HT-29 (cell line): ENCODE measurements at regions not wholly inside any gene's neighbourhood (a gene's known extent, or its start where the extent isn't known, plus 50 kb on each side); places are given as distances from the start of the nearest gene placed in this dataset.
"Not testable (repeated sequence)": the region's sequence is repeated elsewhere in the genome, so short reads cannot be mapped to it uniquely, and the experiment has no call there.

Experiments
- DNase-seq: peaks from one replicate; pipeline ENCODE4 v3.0.0-alpha.2; 2015; ENCODE audit warnings: low spot score

DNA sequence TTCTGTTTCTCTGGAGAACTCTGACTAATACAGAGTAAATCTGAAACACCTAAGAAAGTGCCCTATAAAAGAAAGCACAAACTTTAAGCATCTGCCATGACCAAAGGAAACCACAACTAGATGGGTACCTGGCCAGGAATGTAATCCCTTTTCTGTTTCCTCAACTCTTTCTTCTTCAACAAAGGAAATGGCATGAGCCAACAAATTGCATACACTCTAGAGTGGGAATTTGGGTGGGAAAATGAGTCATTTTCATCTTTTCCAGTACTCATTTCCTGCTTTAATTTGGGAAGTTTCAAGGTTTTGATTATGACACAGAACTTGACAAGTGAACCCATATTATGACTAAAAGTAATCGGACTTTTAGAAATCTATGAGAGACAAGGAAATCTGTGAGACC is 349.2 kb upstream of the RORB start:
- no peak for DNase-seq

GRCh38 chr9:74172874-74173273 is 324.3 kb upstream of the RORB start:
- no peak for DNase-seq

DNA sequence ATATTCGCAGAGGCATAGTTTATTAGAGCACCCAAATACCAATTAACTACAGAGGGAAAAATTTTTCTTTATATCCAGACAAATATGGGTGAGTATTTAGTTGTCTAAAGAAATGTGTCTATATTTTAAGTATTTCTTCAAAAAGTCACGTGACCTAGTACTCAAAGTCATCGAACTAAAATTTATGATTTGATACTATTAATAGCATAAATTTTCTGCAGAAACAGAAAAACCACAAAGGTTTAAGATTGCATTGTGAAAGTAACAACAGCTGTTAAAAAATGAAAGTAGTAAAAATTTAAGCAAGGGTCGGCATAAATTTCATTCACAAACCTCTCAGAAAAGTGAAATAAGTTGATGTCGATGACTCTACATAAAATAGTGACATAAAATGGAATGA is 323.9 kb upstream of the RORB start:
- no peak for DNase-seq

DNA sequence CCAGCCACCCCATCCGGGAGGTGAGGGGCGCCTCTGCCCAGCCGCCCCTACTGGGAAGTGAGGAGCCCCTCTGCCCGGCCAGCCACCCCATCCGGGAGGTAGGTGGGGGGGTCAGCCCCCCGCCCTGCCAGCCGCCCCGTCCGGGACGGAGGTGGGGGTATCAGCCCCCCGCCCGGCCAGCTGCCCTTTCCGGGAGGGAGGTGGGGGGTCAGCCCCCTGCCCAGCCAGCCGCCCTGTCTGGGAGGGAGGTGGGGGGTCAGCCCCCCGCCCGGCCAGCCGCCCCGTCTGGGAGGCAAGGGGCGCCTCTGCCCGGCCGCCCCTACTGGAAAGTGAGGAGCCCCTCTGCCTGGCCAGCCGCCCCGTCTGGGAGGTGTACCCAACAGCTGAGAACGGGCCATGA is 299.4 kb upstream of the RORB start:
- DNase-seq, result not testable (repeated sequence)

- DNase-seq, result peak; percentile 9
These were observed 292.1 kb upstream of the RORB start for GRCh38 chr9:74205056-74205455.

- no peak for DNase-seq
These were observed 278.6 kb upstream of the RORB start for GRCh38 chr9:74218385-74219063.

GRCh38 chr9:74220327-74220726 is 276.8 kb upstream of the RORB start:
- DNase-seq, result no peak

- no peak for DNase-seq
These were observed 260.3 kb upstream of the RORB start for GRCh38 chr9:74236857-74237256.

GRCh38 chr9:74245866-74246497 is 251.2 kb upstream of the RORB start:
- no peak for DNase-seq

GRCh38 chr9:74255489-74255984 is 241.6 kb upstream of the RORB start:
- DNase-seq, result no peak

DNA sequence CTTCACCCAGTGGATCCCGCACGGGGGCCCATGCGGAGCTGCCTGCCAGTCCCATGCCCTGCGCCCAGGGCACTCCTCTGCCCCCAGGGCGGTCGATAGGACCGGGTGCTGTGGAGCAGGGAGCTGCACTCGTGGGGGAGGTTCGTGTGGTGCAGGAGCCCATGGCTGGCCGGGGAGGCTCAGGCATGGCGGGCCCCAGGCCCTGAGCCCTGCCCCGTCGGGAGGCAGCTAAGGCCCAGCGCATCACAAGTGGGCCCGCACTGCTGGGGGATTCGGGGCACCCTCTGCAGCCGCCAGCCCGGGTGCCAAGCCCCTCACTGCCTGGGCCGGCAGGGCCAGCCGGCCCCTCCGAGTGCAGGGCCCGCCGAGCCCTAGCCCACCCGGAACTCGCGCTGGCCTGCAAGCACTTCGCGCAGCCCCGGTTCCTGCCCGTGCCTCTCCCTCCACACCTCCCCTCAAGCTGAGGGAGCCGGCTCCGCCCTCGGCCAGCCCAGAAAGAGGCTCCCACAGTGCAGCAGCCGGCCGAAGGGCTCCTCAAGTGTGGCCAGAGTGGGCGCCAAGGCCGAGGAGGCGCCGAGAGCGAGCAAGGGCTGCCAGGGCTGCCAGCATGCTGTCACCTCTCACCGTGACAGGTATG is 221.1 kb upstream of the RORB start:
- DNase-seq, result no peak

- DNase-seq, result no peak
These were observed 219.6 kb upstream of the RORB start for GRCh38 chr9:74277532-74277931.

GRCh38 chr9:74281674-74282073 is 215.5 kb upstream of the RORB start:
- DNase-seq, result peak; percentile 43

DNA sequence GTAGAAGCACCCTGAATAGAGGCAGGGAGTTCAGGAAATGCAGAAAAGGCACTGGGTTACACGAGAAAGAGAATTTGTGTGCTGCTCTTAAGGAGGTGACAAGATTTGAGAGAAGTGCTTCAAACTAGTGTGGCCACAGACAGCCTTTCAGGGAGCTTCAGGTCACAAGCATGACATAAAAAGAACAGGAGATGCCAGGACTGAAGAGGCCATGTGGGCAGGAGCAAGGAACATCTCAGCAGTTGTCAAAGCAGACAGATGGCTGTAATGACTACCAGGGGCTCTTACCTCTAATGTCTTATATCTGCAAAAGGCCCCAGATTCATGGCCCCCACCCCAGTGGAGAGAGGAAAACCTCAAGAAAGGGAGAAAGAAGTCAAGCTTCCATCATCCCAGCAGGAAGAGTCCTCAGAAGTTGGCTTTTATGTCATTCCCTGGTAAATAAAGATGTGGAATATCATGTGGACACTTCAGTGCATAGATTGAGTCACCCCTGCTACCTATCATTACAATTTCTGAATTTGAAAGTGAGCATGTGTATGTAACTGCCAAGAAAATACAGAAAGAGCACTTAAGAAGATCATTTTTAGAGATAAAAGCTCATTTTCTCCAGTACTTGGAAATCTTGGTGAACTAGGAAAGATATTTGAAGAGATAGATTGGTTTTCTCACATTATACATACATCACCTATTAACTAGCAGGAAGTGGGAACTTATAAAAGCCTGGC is 214.4 kb upstream of the RORB start:
- DNase-seq, result no peak

DNA sequence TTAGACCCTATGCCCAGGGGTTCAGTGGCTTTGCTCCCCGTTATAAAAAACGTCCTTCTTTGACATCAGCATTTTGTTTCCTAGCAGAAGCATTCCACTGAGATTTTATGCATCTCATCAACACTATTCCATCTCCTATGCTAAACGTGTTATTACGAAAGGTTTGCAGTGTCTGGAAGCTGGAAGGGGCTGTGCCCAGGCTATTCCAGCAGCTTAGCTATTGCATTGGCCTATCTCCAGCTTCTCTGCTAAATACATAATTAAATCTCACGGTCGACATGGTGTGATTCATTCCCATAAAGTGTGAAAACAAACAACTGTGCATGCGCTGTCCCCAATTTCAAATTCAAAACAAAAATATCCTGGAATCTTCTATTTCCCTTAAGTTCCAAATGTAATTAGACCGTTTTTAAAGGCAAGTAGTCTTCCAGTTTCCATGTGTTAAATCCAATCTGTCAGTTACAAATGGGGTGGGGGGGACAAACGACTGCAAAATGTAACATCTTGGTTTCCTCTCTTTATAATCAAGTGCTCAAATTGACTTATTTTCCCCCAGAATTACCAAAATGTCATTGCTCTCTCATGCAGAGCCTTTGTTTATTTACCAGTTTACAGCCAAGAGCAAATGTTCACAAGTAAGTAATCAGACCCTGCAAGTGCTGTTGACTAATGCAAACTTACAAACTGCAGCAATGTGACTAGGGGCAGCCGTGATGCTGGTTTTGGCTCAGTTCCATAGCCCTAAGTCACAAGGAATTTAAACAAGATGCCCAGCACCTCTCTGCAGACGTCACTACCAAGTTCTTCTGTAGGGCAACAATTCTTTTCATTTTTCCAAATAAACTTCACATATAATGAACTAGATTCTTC is 212.3 kb upstream of the RORB start:
- DNase-seq, result no peak

DNA sequence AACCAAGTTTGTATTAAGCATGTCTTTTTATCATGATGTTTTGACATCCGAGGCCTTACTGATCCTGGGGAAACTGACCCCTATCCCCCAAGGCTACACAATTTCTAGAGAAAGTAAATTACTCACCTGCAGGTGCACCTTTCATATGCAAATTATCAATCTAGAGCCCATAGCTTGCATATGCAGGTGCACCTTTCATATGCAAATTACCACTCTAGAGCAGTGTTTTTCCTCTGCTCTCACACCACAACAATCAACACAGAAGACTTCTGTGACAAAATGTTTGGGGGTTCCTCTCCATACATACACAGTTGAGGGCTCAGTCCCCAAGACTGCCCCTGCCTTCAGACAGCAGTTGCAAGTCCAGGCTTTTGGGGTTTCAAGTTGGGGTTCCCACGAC is 203.7 kb upstream of the RORB start:
- DNase-seq, result no peak

- DNase-seq, result no peak
These were observed 193.2 kb upstream of the RORB start for GRCh38 chr9:74303945-74304344.

- DNase-seq, result no peak
These were observed 192.5 kb upstream of the RORB start for GRCh38 chr9:74304598-74304997.

DNA sequence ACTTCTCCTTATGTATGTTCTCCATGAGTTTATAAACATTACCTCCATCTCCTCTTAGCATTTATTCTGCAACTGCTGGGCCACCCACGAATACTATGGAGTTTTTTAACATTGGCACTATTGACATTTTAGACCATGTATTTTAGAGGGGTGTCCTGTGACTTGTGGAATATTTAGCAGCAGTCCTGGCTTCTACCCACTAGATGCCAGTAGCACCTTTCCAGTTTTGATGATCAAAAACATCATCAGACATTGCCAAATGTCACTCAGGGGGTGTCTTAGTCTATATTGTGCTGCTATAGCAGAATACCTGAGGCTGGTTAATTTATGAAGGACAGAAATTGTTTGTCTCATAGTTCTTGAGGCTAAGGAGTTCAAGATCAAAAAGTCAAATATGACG is 187.5 kb upstream of the RORB start:
- no peak for DNase-seq

- DNase-seq, result no peak
These were observed 179.9 kb upstream of the RORB start for GRCh38 chr9:74317235-74317634.

GRCh38 chr9:74321396-74321795 is 175.7 kb upstream of the RORB start:
- DNase-seq, result no peak
